MM.1S (cell line): ENCODE measurements at regions not wholly inside any gene's neighbourhood (a gene's known extent, or its start where the extent isn't known, plus 50 kb on each side); places are given as distances from the start of the nearest gene placed in this dataset.

ENCODE experiments used
- DNase-seq: peaks from one replicate; pipeline ENCODE4 v3.0.0-alpha.2; 2015
- H2AFZ ChIP-seq: fragments of 300-600 bp; sonication (generic); 2 replicates; pipeline ENCODE4 v1.6.0; 2016; ENCODE audit warnings: antibody characterized with exemption, low read length
- H3F3A ChIP-seq: fragments of 300-600 bp; sonication (generic); 2 replicates; pipeline ENCODE4 v1.6.1; 2016; ENCODE audit warnings: mild to moderate bottlenecking, antibody characterized with exemption, low read length, moderate library complexity, mixed read lengths; ENCODE audit not compliant: insufficient read depth
- H3K27ac ChIP-seq: fragments of 300-600 bp; sonication (generic); 2 replicates; pipeline ENCODE4 v1.5.1; 2016; ENCODE audit warnings: mild to moderate bottlenecking, low read length
- H3K27me3 ChIP-seq: fragments of 300-600 bp; sonication (generic); replicated peaks from 2 replicates; pipeline ENCODE4 v1.6.0; 2016; ENCODE audit warnings: low read length; ENCODE audit not compliant: insufficient read depth
- H3K36me3 ChIP-seq: fragments of 300-600 bp; sonication (generic); replicated peaks from 2 replicates; pipeline ENCODE4 v1.6.1; 2016; ENCODE audit warnings: mild to moderate bottlenecking, low read length, mixed read lengths; ENCODE audit not compliant: insufficient read depth
- H3K4me1 ChIP-seq: fragments of 300-600 bp; sonication (generic); 2 replicates; pipeline ENCODE4 v1.6.1; 2016; ENCODE audit warnings: low read length, mixed read lengths
- H3K4me2 ChIP-seq: fragments of 300-600 bp; sonication (generic); 2 replicates; pipeline ENCODE4 v1.6.0; 2016; ENCODE audit warnings: low read depth, low read length
- H3K4me3 ChIP-seq: fragments of 300-600 bp; sonication (generic); 2 replicates; pipeline ENCODE4 v1.5.1; 2016; ENCODE audit warnings: low read length, mixed read lengths
- H3K79me2 ChIP-seq: fragments of 300-600 bp; sonication (generic); 2 replicates; pipeline ENCODE4 v1.6.1; 2016; ENCODE audit warnings: mixed run types, low read length, mixed read lengths
- H3K9ac ChIP-seq: fragments of 300-600 bp; sonication (generic); 2 replicates; pipeline ENCODE4 v1.6.1; 2016; ENCODE audit warnings: low read length, mixed read lengths
- H3K9me2 ChIP-seq: fragments of 300-600 bp; sonication (generic); replicated peaks from 2 replicates; pipeline ENCODE4 v1.6.1; 2016; ENCODE audit warnings: mild to moderate bottlenecking, low read length, mixed read lengths; ENCODE audit not compliant: insufficient read depth
- H3K9me3 ChIP-seq: fragments of 300-600 bp; sonication (generic); replicated peaks from 2 replicates; pipeline ENCODE4 v1.6.1; 2016; ENCODE audit warnings: mild to moderate bottlenecking, low read length, mixed read lengths; ENCODE audit not compliant: insufficient read depth
- H4K20me1 ChIP-seq: fragments of 300-600 bp; sonication (generic); 2 replicates; pipeline ENCODE4 v1.6.1; 2016; ENCODE audit warnings: mild to moderate bottlenecking, low read length, moderate library complexity, mixed read lengths; ENCODE audit not compliant: insufficient read depth
- EZH2 ChIP-seq: fragments of 300-600 bp; sonication (generic); optimal IDR thresholded peaks from 2 replicates; pipeline ENCODE3; 2017; ENCODE audit warnings: low read depth, mild to moderate bottlenecking, antibody characterized with exemption, low read length, mixed read lengths
- EZH2phosphoT487 ChIP-seq: fragments of 300-600 bp; sonication (generic); IDR thresholded peaks from 2 replicates; pipeline ENCODE4 v1.6.1; 2018; ENCODE audit warnings: antibody characterized with exemption, low read length
- TF ChIP-seq, protein P1 (sequence below): fragments of 300-600 bp; sonication (generic); IDR thresholded peaks from 2 replicates; pipeline ENCODE4 v1.5.1; 2016; ENCODE audit warnings: antibody characterized with exemption, low read length, mixed read lengths

DNA sequence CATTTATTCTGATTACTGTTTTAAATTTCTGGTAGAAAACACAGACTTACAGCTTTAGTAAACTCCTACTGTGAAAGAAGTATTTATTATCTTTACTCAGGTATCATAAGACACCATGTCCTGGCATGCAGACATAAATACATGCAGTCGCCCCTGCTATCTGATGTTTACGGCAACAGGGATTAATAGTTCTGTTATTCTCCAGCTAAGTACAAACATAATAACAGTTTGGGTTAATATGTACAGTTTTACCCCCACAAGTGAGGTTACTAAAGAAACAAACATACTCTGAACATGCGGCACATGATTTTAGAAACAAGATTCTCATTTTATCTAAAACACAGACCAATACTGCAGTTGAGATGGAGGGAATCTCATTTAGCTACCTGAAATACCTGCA lies 170.8 kb downstream of the ABCA8 start:
- H3K27me3 ChIP-seq: no peaks in the 10 kb centered on the region
- H3K4me3 ChIP-seq: no peak overlapping the region
- H4K20me1 ChIP-seq: no peaks in the 10 kb centered on the region
- no peak overlapping the region for H2AFZ ChIP-seq
- no peaks in the 10 kb centered on the region for H3K9me3 ChIP-seq
- H3K79me2 ChIP-seq: no peaks in the 10 kb centered on the region
- TF ChIP-seq EZH2phosphoT487 (no peak), EZH2 (no peak)
- TF ChIP-seq, protein P1, sequence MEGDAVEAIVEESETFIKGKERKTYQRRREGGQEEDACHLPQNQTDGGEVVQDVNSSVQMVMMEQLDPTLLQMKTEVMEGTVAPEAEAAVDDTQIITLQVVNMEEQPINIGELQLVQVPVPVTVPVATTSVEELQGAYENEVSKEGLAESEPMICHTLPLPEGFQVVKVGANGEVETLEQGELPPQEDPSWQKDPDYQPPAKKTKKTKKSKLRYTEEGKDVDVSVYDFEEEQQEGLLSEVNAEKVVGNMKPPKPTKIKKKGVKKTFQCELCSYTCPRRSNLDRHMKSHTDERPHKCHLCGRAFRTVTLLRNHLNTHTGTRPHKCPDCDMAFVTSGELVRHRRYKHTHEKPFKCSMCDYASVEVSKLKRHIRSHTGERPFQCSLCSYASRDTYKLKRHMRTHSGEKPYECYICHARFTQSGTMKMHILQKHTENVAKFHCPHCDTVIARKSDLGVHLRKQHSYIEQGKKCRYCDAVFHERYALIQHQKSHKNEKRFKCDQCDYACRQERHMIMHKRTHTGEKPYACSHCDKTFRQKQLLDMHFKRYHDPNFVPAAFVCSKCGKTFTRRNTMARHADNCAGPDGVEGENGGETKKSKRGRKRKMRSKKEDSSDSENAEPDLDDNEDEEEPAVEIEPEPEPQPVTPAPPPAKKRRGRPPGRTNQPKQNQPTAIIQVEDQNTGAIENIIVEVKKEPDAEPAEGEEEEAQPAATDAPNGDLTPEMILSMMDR: no peak
- no peak overlapping the region for H3K9ac ChIP-seq
- no peaks in the 10 kb centered on the region for H3F3A ChIP-seq
- no peak overlapping the region for H3K4me2 ChIP-seq
- H3K4me1 ChIP-seq: no peaks in the 10 kb centered on the region
- H3K9me2 ChIP-seq: no peaks in the 10 kb centered on the region
- no peak for DNase-seq
- no peak overlapping the region for H3K27ac ChIP-seq
- no peaks in the 10 kb centered on the region for H3K36me3 ChIP-seq

DNA sequence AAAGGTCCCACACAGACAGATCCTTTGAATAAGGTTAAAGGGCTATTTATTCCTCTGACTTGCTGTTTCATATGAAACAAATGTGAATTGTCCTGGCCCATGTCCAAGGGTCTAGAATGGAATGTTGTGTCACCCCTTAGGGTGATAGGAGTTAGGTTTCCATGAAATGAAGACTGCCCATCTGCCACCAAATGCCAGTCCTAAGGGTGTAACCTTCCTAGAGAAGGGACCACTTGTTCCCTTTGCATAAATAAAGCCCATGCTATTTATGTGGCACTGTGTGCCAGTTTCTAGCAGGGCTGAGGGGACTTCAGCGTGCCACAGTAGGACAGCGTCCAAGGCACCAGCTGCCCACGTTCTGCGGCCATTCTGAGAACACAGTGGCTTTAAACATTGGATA lies 171.3 kb downstream of the ABCA8 start:
- Histone ChIP-seq H3F3A (no peaks in the 10 kb centered on the region), H4K20me1 (no peaks in the 10 kb centered on the region), H3K4me2 (no peak overlapping the region), H3K36me3 (no peaks in the 10 kb centered on the region), H3K4me3 (no peak overlapping the region), H2AFZ (no peak overlapping the region), H3K9me3 (no peaks in the 10 kb centered on the region), H3K27me3 (no peaks in the 10 kb centered on the region), H3K27ac (no peak overlapping the region), H3K9me2 (no peaks in the 10 kb centered on the region), H3K4me1 (no peaks in the 10 kb centered on the region), H3K9ac (no peak overlapping the region), H3K79me2 (no peaks in the 10 kb centered on the region)
- no peak for DNase-seq
- TF ChIP-seq EZH2 (no peak), EZH2phosphoT487 (no peak)
- TF ChIP-seq, protein P1: no peak

DNA sequence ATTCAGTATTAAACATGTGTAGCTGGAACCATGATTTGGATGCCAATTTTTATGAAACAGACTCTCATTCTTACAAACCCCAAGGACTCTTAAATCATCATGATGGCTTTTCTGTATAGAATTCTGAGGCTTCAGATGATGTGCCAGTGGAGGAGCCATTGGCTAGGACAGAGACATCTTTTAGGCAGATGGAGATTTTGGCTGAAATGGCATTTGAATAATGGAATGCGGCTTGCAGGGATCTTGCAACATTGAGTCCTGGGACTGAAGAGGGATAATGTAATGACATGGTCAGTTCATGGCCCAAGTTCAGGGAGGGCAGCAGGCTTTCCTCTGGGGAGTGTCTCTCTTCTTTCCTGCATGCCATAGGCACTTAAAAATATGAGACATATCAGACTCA lies 172.4 kb downstream of the ABCA8 start:
- Histone ChIP-seq H3K79me2 (no peaks in the 10 kb centered on the region), H3K4me1 (no peaks in the 10 kb centered on the region), H3K4me2 (no peak overlapping the region), H3K9ac (no peak overlapping the region), H3K9me3 (no peaks in the 10 kb centered on the region), H3K36me3 (no peaks in the 10 kb centered on the region), H3F3A (no peaks in the 10 kb centered on the region), H3K4me3 (no peak overlapping the region), H4K20me1 (no peaks in the 10 kb centered on the region), H3K27me3 (no peaks in the 10 kb centered on the region), H3K27ac (no peak overlapping the region), H3K9me2 (no peaks in the 10 kb centered on the region), H2AFZ (no peak overlapping the region)
- TF ChIP-seq EZH2phosphoT487 (no peak), EZH2 (no peak)
- TF ChIP-seq, protein P1: no peak
- DNase-seq: no peak
